HepG2 (cell line): ENCODE measurements at regions not wholly inside any gene's neighbourhood (a gene's known extent, or its start where the extent isn't known, plus 50 kb on each side); places are given as distances from the start of the nearest gene placed in this dataset.

Experiments
- ATAD3A ChIP-seq: sonication (generic); formaldehyde crosslinking; IDR thresholded peaks from 2 replicates; pipeline ENCODE4 v1.4.0; 2020; ENCODE audit warnings: missing genetic modification reagents
- CTCF ChIP-seq: sonication (generic); formaldehyde crosslinking; IDR thresholded peaks from 2 replicates; pipeline ENCODE4 v1.5.0; 2020; ENCODE audit warnings: mild to moderate bottlenecking, missing genetic modification reagents, moderate library complexity
- FOXP1 ChIP-seq, 2 experiments: fragments of 450-650 bp in 1 of 2; IDR thresholded peaks; 2 replicates each; pipeline ENCODE4 v1.6.1; 2017 to 2018; ENCODE audit warnings: antibody characterized with exemption in 1 of 2
- KDM3A ChIP-seq: IDR thresholded peaks from 2 replicates; pipeline ENCODE4 v1.6.1; 2018; ENCODE audit warnings: low read depth, missing compliant biosample characterization
- PBX2 ChIP-seq: IDR thresholded peaks from 2 replicates; pipeline ENCODE4 v1.6.1; 2016; ENCODE audit warnings: control low read depth
- POLR2G ChIP-seq: fragments of 200-400 bp; formaldehyde crosslinking; IDR thresholded peaks from 2 replicates; pipeline ENCODE4 v1.6.1; 2018; ENCODE audit warnings: mild to moderate bottlenecking, low read depth, low read length, moderate library complexity
- PRPF4 ChIP-seq: fragments of 200-400 bp; formaldehyde crosslinking; IDR thresholded peaks from 2 replicates; pipeline ENCODE4 v1.6.1; 2016; ENCODE audit warnings: low read length, low read depth; ENCODE audit not compliant: poor library complexity, severe bottlenecking
- SOX6 ChIP-seq, 2 experiments: fragments of 450-650 bp in 1 of 2; sonication (generic) in 1 of 2; formaldehyde crosslinking in 1 of 2; IDR thresholded peaks; 2 replicates each; pipeline versions ENCODE4 v1.4.0 to v1.6.1; 2017 to 2020; ENCODE audit warnings: antibody characterized with exemption in 1 of 2, mild to moderate bottlenecking in 1 of 2, missing genetic modification reagents in 1 of 2
- ZBTB2 ChIP-seq: sonication (generic); formaldehyde crosslinking; IDR thresholded peaks from 2 replicates; pipeline ENCODE4 v1.8.0; 2022; ENCODE audit warnings: low read depth, missing genetic modification reagents

GRCh38 chr11:92163879-92164278 is 60.7 kb upstream of the FAT3 start:
- TF ChIP-seq CTCF (CRISPR knock-in tag) (no peak), ATAD3A (CRISPR knock-in tag) (no peak), SOX6 (IDR thresholded peaks at IDR 0.05) (no peak), SOX6 (CRISPR knock-in tag; IDR thresholded peaks at IDR 0.05) (no peak), PBX2 (no peak), PRPF4 (no peak), FOXP1 (IDR thresholded peaks at IDR 0.05) (no peak), FOXP1 (CRISPR knock-in tag; IDR thresholded peaks at IDR 0.05) (no peak), ZBTB2 (no peak), POLR2G (no peak), KDM3A (CRISPR knock-in tag) (no peak)
